ENCODE measurements at regions not wholly inside any gene's neighbourhood (a gene's known extent, or its start where the extent isn't known, plus 50 kb on each side); places are given as distances from the start of the nearest gene placed in this dataset.

DNA sequence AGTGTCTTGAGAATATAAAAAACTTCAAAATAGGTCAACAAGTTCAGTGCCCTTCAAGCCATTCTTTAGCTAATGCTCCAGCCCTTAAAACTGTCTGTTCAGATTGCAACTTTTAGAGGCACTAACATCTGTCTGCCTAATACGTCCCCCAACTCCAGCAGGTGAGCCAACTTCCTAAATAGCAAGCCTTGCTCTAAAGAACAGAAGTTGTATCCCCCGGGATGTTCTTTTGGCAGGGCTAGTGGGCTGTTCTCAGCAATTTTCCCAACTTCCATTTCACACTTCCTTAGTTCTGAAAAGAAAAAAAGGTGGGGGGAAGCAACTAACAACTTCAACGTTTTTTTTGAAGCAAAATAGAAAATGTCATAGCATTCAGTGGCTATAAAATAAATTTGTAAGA lies 290.0 kb upstream of the PTCHD4 start:
- TF ChIP-seq, protein P1, sequence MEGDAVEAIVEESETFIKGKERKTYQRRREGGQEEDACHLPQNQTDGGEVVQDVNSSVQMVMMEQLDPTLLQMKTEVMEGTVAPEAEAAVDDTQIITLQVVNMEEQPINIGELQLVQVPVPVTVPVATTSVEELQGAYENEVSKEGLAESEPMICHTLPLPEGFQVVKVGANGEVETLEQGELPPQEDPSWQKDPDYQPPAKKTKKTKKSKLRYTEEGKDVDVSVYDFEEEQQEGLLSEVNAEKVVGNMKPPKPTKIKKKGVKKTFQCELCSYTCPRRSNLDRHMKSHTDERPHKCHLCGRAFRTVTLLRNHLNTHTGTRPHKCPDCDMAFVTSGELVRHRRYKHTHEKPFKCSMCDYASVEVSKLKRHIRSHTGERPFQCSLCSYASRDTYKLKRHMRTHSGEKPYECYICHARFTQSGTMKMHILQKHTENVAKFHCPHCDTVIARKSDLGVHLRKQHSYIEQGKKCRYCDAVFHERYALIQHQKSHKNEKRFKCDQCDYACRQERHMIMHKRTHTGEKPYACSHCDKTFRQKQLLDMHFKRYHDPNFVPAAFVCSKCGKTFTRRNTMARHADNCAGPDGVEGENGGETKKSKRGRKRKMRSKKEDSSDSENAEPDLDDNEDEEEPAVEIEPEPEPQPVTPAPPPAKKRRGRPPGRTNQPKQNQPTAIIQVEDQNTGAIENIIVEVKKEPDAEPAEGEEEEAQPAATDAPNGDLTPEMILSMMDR (IDR thresholded peaks at IDR 0.05) = no peak
- no peak for TF ChIP-seq POLR2A (IDR thresholded peaks at IDR 0.05)

Data from testis (tissue), 2 donors.